ENCODE measurements at regions not wholly inside any gene's neighbourhood (a gene's known extent, or its start where the extent isn't known, plus 50 kb on each side); places are given as distances from the start of the nearest gene placed in this dataset.

- TF ChIP-seq CTCF (conservative IDR thresholded peaks at IDR 0.05; ENCODE audit: low read length) (no peak), EZH2phosphoT487 (IDR thresholded peaks at IDR 0.05; ENCODE audit: borderline replicate concordance, low read depth, low read length) (no peak)
These were observed 102.9 kb downstream of the ZFP36L2 start for GRCh38 chr2:43123486-43123885.

Measured in OCI-LY7 (cell line).